SK-N-MC (cell line): ENCODE measurements at regions not wholly inside any gene's neighbourhood (a gene's known extent, or its start where the extent isn't known, plus 50 kb on each side); places are given as distances from the start of the nearest gene placed in this dataset.

Source experiments
- EZH2 ChIP-seq: fragments of 200-600 bp; sonication (generic); IDR thresholded peaks from one replicate; pipeline ENCODE4 v1.6.1; 2017; ENCODE audit warnings: antibody characterized with exemption
- POLR2AphosphoS5 ChIP-seq: IDR thresholded peaks from 2 replicates; pipeline ENCODE4 v1.6.1; 2012; ENCODE audit warnings: mild to moderate bottlenecking, low read depth, low read length, borderline replicate concordance

DNA sequence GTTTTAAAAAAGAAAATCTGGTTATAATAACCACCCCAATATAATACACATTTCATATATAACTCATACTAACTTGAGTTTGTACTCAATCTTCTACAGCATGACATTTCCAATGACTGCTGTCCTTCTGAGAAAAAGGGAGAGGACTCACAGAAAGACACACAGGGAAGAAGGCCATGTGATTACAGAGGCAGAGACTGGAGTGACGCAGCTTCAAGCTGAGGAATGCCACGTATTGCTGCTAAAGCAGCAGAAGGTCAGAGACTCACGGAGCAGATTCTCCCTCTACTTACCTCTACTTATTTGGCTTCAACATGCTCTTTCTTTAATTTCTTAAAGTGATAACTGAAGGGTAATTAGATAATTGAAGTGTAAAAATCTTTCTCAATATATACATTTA, 753.5 kb upstream of the PKDCC start:
- no peak for TF ChIP-seq POLR2AphosphoS5
- TF ChIP-seq EZH2 = no peak
